ENCODE measurements at regions not wholly inside any gene's neighbourhood (a gene's known extent, or its start where the extent isn't known, plus 50 kb on each side); places are given as distances from the start of the nearest gene placed in this dataset.

DNA sequence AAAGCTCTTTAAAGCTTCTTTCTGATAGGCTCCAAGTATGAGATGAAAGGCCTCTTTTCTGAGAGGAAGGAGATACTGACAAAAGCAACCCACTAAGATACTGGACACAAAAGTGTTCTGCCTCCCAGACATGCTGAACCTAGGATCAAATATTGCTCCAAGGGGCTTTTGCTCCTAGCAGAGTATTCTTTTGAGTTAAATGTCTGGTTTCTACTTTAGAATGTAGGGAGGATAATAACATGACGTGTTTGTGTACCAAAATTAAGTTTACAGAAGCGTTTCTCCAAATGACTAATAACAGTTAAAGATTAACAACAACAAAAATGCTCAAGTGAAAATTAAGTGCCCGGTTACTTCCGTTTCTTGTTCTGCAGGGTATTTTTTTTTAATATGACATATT lies 2293.3 kb upstream of the C9orf72 start:
- no peak for TF ChIP-seq EZH2 (IDR thresholded peaks at IDR 0.05; ENCODE audit: borderline replicate concordance, low read length)
- TF ChIP-seq, protein P1, sequence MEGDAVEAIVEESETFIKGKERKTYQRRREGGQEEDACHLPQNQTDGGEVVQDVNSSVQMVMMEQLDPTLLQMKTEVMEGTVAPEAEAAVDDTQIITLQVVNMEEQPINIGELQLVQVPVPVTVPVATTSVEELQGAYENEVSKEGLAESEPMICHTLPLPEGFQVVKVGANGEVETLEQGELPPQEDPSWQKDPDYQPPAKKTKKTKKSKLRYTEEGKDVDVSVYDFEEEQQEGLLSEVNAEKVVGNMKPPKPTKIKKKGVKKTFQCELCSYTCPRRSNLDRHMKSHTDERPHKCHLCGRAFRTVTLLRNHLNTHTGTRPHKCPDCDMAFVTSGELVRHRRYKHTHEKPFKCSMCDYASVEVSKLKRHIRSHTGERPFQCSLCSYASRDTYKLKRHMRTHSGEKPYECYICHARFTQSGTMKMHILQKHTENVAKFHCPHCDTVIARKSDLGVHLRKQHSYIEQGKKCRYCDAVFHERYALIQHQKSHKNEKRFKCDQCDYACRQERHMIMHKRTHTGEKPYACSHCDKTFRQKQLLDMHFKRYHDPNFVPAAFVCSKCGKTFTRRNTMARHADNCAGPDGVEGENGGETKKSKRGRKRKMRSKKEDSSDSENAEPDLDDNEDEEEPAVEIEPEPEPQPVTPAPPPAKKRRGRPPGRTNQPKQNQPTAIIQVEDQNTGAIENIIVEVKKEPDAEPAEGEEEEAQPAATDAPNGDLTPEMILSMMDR (IDR thresholded peaks at IDR 0.05; ENCODE audit: low read length) = no peak
